ENCODE measurements at regions not wholly inside any gene's neighbourhood (a gene's known extent, or its start where the extent isn't known, plus 50 kb on each side); places are given as distances from the start of the nearest gene placed in this dataset.
"Not testable (repeated sequence)": the region's sequence is repeated elsewhere in the genome, so short reads cannot be mapped to it uniquely, and the experiment has no call there.

- DNase-seq: no peak
Measured at GRCh38 chr4:114287079-114287696, 307.7 kb upstream of the ARSJ start.

GRCh38 chr4:114296126-114296525 is 302.5 kb upstream of the UGT8 start:
- peak in 1 of 56 donors; percentile 0 for DNase-seq

GRCh38 chr4:114302472-114302871 is 296.1 kb upstream of the UGT8 start:
- no peak for DNase-seq

GRCh38 chr4:114304046-114304445 is 294.6 kb upstream of the UGT8 start:
- DNase-seq: no peak

- DNase-seq: no peak
Measured at GRCh38 chr4:114304567-114304966, 294.0 kb upstream of the UGT8 start.

- no peak for DNase-seq
Measured at GRCh38 chr4:114306946-114307345, 291.7 kb upstream of the UGT8 start.

- DNase-seq: no peak
Measured at GRCh38 chr4:114310296-114310925, 288.2 kb upstream of the UGT8 start.

- no peak for DNase-seq
Measured at GRCh38 chr4:114311787-114312186, 286.8 kb upstream of the UGT8 start.

GRCh38 chr4:114312338-114312737 is 286.3 kb upstream of the UGT8 start:
- DNase-seq: no peak

- no peak for DNase-seq
Measured at GRCh38 chr4:114316789-114317188, 281.8 kb upstream of the UGT8 start.

GRCh38 chr4:114317564-114317963 is 281.0 kb upstream of the UGT8 start:
- DNase-seq: no peak

GRCh38 chr4:114318309-114318708 is 280.3 kb upstream of the UGT8 start:
- no peak for DNase-seq

GRCh38 chr4:114320126-114320525 is 278.5 kb upstream of the UGT8 start:
- no peak for DNase-seq

GRCh38 chr4:114321366-114321765 is 277.2 kb upstream of the UGT8 start:
- DNase-seq: no peak

GRCh38 chr4:114323841-114324240 is 274.8 kb upstream of the UGT8 start:
- DNase-seq: no peak

GRCh38 chr4:114326358-114326757 is 272.2 kb upstream of the UGT8 start:
- no peak for DNase-seq

- no peak for DNase-seq
Measured at GRCh38 chr4:114332119-114332518, 266.5 kb upstream of the UGT8 start.

GRCh38 chr4:114334363-114334762 is 264.2 kb upstream of the UGT8 start:
- not testable (repeated sequence) for DNase-seq

GRCh38 chr4:114334884-114335330 is 263.7 kb upstream of the UGT8 start:
- DNase-seq: no peak

GRCh38 chr4:114335339-114335738 is 263.3 kb upstream of the UGT8 start:
- no peak for DNase-seq

- DNase-seq: no peak
Measured at GRCh38 chr4:114343015-114343414, 255.6 kb upstream of the UGT8 start.

GRCh38 chr4:114349543-114350175 is 248.9 kb upstream of the UGT8 start:
- DNase-seq: no peak

- no peak for DNase-seq
Measured at GRCh38 chr4:114358901-114359300, 239.7 kb upstream of the UGT8 start.

All from amygdala (tissue), 56 donors.